Retinal pigment epithelial cell (primary cell): ENCODE measurements at regions not wholly inside any gene's neighbourhood (a gene's known extent, or its start where the extent isn't known, plus 50 kb on each side); places are given as distances from the start of the nearest gene placed in this dataset.
A peak's percentile ranks its signal among the peaks of the same experiment; 100 is the strongest.

Experiments
- DNase-seq: peaks from one replicate; pipeline ENCODE4 v3.0.0-alpha.2; 2010; ENCODE audit warnings: low read depth
- H3K4me3 ChIP-seq: 2 replicates; pipeline ENCODE4 v1.5.1; 2011; ENCODE audit warnings: mild to moderate bottlenecking, low read length, control low read depth, moderate library complexity
- CTCF ChIP-seq: conservative IDR thresholded peaks from 2 replicates; pipeline ENCODE4 v1.5.1; 2011; ENCODE audit warnings: low read depth, low read length, control low read depth, inconsistent platforms

DNA sequence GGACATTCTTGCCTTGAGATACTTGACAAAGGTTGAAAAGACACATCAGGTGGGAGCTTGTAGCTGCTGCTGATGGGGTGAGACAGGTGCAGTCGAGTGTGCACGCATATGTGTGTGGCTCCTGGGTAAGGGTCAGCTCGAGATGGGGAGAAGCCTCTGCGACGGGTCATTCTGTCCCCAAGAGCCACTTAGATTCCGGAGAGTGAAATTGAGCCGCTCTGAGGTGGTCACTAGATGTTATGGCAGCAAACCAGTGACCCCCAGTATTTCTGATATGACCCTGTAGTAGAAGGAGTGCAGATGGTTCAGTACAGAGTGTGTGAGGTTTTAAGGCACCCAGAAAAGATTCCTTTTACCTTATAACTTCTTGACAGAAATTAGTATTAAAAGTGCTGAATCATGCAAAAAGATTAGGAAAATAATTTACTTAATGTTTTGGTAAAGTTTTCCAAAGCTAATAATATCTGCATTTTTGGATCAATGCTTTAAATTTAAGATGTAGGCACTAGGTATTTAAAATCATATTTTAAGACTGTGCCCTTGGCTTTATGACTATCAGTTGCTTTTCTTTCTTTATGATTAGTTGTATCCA lies 241.9 kb upstream of the TOPAZ1 start:
- TF ChIP-seq CTCF = no peak
- H3K4me3 ChIP-seq = peak overlapping the region; percentile 61
- DNase-seq = no peak

DNA sequence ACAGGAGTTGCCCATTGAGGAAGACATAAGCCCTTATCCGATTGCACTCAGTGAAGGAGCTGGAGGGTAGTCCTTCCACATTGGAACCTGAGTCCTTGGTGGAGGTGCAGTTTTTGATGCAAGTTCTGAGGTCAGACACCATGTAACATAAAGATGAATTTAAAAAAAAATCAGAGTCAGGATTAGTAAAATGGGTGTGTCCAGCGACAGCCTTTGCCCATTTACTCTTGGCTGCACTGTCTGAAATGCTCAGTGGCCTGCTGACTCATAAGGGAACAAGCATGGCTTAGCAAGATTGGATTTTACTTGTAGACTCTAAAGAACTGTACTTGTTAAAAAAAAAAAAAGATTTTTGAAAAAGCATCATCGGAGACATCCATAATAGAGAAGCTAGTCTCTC lies 241.1 kb upstream of the TOPAZ1 start:
- peak; percentile 56 for DNase-seq
- peak overlapping the region; percentile 6 for H3K4me3 ChIP-seq
- TF ChIP-seq CTCF = no peak

DNA sequence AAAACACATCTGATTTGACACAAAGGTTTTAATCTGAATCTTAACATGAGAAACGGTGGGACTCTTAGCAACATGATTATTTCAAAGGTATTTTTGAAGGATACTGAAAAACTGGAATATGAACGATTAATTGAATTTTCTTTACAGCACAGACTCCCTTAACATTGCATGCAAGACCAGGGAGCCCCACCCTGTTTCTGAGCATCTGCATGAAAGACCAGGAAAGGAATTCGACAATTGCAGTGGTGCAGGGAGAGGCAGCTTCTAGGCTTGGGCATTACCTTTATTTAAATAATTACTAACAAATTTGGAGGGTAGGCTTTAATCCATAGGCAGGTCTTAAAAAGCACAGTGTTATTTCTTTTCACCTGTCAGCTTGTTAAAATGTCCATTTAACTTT lies 240.6 kb upstream of the TOPAZ1 start:
- no peak overlapping the region for H3K4me3 ChIP-seq
- no peak for DNase-seq
- TF ChIP-seq CTCF = no peak

- no peak for DNase-seq
- TF ChIP-seq CTCF = no peak
- no peak overlapping the region for H3K4me3 ChIP-seq
These were observed 237.9 kb upstream of the TOPAZ1 start for GRCh38 chr3:44003801-44004200.

DNA sequence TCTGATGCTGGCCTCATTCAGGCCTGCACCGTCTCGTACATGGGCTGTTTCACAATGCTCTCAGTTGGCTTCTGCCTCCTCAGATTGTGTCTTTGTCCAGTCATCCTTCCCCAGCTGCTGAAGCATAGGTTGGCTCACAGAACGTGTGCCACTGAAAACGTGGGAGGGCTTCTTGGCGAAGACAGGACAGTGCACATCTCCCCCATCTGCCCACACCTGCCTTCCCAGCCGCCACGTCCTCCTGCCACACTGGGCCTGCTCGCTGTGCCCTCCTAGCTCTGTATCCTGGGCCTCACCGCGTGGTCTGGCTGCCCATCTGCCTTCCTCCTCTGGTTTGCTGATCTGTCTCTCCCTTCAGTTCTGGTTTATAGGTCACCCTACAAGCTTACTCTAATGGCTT lies 230.0 kb upstream of the TOPAZ1 start:
- no peak overlapping the region for H3K4me3 ChIP-seq
- no peak for TF ChIP-seq CTCF
- no peak for DNase-seq

DNA sequence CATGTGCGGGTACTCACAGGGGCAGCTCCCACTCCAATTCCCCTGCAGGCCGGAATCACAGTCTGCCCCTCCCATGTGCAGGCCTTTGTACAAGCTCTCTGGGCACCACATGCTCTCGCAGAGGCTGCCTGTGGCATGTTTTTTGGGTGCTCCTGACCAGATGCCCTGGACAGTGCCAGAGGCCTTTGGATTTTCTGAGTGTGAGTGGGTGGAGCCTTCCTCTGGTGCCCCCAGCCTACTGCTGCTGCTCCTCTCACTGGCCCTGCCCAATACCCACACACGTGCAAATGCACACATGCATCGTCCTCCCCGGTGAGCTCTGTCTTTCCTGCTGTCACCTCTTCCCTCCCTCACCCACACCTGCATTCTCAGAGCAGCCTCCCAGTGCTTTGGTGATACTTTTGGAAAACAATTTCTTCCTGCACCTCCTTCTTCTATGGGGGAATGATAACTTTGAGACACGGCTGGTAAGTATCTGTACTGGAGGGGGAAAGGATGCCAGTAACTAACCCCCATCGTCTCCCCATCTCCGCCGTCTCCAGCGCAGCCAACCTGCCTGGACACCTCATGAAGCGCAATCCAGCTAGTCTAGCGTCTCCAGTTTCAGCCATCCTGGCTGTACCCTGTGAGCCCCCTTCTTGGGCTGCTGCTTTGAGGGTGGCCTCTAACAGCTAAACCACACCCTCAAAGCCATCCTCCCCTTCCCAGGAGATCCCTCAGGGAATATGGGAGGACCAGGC lies 229.4 kb upstream of the TOPAZ1 start:
- no peak overlapping the region for H3K4me3 ChIP-seq
- no peak for TF ChIP-seq CTCF
- DNase-seq = no peak

DNA sequence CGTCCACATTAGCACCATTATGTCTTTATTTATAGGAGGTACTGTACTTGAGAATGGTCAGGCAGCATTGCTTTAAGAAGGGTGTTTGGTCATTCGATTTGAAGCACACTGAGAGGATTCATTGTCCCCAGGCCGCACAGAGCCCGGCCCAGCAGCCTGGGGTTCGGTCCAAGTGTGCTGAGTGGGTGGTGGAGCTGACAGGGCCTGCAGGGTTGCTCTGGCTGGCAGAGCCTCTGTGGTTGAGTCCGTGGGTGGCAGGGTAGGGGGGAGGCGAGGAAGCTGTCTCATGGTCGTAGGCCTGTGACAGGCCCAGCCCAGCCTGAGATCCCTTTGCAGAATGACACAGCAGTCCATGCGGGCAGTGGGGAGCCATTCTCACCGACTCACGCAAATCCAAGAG lies 227.7 kb upstream of the TOPAZ1 start:
- TF ChIP-seq CTCF = no peak
- DNase-seq = no peak
- H3K4me3 ChIP-seq = no peak overlapping the region
